ENCODE measurements at regions not wholly inside any gene's neighbourhood (a gene's known extent, or its start where the extent isn't known, plus 50 kb on each side); places are given as distances from the start of the nearest gene placed in this dataset.

DNA sequence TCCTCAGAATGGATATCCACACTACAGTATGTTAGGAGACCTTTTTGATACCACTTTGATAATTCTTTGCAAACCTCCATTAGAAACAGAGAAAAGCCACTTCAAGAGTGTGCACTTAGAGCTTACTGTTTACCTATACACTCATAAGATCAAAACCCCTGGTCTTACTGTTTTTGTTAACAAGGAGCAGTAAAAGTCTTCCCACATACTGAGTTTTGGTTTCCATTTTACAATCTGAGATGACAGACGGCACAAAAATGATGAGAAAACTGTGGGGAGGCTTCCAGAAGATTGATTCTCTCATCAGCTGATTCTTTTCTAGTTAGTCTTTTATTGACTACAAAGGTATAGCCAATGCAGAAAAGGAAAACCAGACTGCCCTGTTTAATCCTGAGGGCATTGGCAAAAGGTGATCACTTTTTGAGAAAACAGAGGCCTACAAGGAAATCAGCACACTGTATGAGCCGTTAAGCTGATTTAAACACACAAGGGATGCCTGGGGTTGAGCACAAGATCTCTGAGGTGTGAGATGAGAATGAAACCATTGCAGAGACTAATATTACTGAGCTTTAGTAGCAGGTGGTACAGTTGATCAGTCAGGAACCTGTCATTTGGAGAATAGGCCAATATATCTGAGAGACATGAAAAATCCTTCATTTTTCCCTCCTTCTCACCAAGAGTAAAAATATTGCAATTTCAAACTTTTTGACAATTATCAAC is 368.6 kb downstream of the GRB14 start:
- no peak for TF ChIP-seq RCOR1 (IDR thresholded peaks at IDR 0.05; ENCODE audit: insufficient replicate concordance, low read length)
- no peak for TF ChIP-seq POLR2A (IDR thresholded peaks at IDR 0.05; ENCODE audit: low read depth, low read length)
- TF ChIP-seq, protein P1, sequence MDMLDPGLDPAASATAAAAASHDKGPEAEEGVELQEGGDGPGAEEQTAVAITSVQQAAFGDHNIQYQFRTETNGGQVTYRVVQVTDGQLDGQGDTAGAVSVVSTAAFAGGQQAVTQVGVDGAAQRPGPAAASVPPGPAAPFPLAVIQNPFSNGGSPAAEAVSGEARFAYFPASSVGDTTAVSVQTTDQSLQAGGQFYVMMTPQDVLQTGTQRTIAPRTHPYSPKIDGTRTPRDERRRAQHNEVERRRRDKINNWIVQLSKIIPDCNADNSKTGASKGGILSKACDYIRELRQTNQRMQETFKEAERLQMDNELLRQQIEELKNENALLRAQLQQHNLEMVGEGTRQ (IDR thresholded peaks at IDR 0.05; ENCODE audit: low read depth, low read length) = no peak
- TF ChIP-seq BHLHE40 (IDR thresholded peaks at IDR 0.05; ENCODE audit: low read depth, low read length) = no peak
- no peak for TF ChIP-seq RFX5 (IDR thresholded peaks at IDR 0.05; ENCODE audit: low read depth, low read length)
- TF ChIP-seq FOS (IDR thresholded peaks at IDR 0.05; ENCODE audit: low read depth, low read length) = no peak
- TF ChIP-seq, protein P2, sequence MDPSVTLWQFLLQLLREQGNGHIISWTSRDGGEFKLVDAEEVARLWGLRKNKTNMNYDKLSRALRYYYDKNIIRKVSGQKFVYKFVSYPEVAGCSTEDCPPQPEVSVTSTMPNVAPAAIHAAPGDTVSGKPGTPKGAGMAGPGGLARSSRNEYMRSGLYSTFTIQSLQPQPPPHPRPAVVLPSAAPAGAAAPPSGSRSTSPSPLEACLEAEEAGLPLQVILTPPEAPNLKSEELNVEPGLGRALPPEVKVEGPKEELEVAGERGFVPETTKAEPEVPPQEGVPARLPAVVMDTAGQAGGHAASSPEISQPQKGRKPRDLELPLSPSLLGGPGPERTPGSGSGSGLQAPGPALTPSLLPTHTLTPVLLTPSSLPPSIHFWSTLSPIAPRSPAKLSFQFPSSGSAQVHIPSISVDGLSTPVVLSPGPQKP (IDR thresholded peaks at IDR 0.05; ENCODE audit: borderline replicate concordance, low read depth, low read length) = no peak
- no peak for TF ChIP-seq MAFK (IDR thresholded peaks at IDR 0.05; ENCODE audit: low read depth, low read length)
- no peak for TF ChIP-seq NFE2L2 (IDR thresholded peaks at IDR 0.05; ENCODE audit: low read depth, low read length)
- TF ChIP-seq, protein P3, sequence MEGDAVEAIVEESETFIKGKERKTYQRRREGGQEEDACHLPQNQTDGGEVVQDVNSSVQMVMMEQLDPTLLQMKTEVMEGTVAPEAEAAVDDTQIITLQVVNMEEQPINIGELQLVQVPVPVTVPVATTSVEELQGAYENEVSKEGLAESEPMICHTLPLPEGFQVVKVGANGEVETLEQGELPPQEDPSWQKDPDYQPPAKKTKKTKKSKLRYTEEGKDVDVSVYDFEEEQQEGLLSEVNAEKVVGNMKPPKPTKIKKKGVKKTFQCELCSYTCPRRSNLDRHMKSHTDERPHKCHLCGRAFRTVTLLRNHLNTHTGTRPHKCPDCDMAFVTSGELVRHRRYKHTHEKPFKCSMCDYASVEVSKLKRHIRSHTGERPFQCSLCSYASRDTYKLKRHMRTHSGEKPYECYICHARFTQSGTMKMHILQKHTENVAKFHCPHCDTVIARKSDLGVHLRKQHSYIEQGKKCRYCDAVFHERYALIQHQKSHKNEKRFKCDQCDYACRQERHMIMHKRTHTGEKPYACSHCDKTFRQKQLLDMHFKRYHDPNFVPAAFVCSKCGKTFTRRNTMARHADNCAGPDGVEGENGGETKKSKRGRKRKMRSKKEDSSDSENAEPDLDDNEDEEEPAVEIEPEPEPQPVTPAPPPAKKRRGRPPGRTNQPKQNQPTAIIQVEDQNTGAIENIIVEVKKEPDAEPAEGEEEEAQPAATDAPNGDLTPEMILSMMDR (conservative IDR thresholded peaks at IDR 0.05; ENCODE audit: low read depth, low read length) = no peak
- no peak for TF ChIP-seq CHD1 (IDR thresholded peaks at IDR 0.05; ENCODE audit: low read depth, low read length)
- TF ChIP-seq RAD21 (IDR thresholded peaks at IDR 0.05; ENCODE audit: low read length) = no peak
- no peak for TF ChIP-seq MXI1 (IDR thresholded peaks at IDR 0.05; ENCODE audit: borderline replicate concordance, low read depth, low read length)
- no peak for TF ChIP-seq SMC3 (IDR thresholded peaks at IDR 0.05; ENCODE audit: low read depth, low read length)
- TF ChIP-seq MAZ (IDR thresholded peaks at IDR 0.05; ENCODE audit: borderline replicate concordance, low read depth, low read length) = no peak
- Histone ChIP-seq H2AK9ac (replicated peaks; ENCODE audit: low read depth, low read length, poor library complexity) (no peak overlapping the region), H3K4me3 (ENCODE audit: insufficient read depth, low read depth, low read length) (no peak overlapping the region), H3K4me1 (ENCODE audit: control insufficient read depth, insufficient read depth, low read length) (no peaks in the 10 kb centered on the region), H4K20me1 (ENCODE audit: insufficient read depth, low read length) (no peaks in the 10 kb centered on the region), H4K91ac (ENCODE audit: insufficient read depth, low read depth, low read length) (no peak overlapping the region), H3K18ac (ENCODE audit: low read depth, low read length) (no peak overlapping the region), H3K9me3 (ENCODE audit: control insufficient read depth, insufficient read depth, low read length) (no peaks in the 10 kb centered on the region), H4K8ac (ENCODE audit: low read depth in 2 of 2, low read length in 2 of 2) (no peak overlapping the region), H2AFZ (replicated peaks; ENCODE audit: low read length, poor library complexity) (no peak overlapping the region), H3K27ac (ENCODE audit: insufficient read depth, low read length) (no peak overlapping the region), H2BK20ac (ENCODE audit: low read depth, low read length) (no peak overlapping the region), H3K9ac (ENCODE audit: low read depth, low read length) (no peak overlapping the region), H3K9me1 (ENCODE audit: insufficient read depth, low read length) (no peaks in the 10 kb centered on the region), H3K4ac (ENCODE audit: low read depth, low read length) (no peak overlapping the region), H3K56ac (ENCODE audit: extremely low read depth, insufficient read depth, low read length) (no peak overlapping the region), H2BK5ac (ENCODE audit: low read depth, low read length, poor library complexity, severe bottlenecking) (no peak overlapping the region), H4K5ac (ENCODE audit: low read depth, low read length) (no peak overlapping the region), H3K36me3 (ENCODE audit: control insufficient read depth, insufficient read depth, low read length) (no peaks in the 10 kb centered on the region), H3K4me2 (ENCODE audit: low read depth, low read length) (no peak overlapping the region), H3K79me1 (ENCODE audit: low read depth in 1 of 2, low read length in 2 of 2) (no peaks in the 10 kb centered on the region), H3K23ac (ENCODE audit: low read depth, low read length) (no peak overlapping the region), H2BK15ac (ENCODE audit: low read depth, low read length) (no peak overlapping the region), H2BK120ac (ENCODE audit: low read depth, low read length) (no peak overlapping the region), H3K14ac (replicated peaks; ENCODE audit: low read depth, low read length) (no peak overlapping the region), H3K27me3 (ENCODE audit: control insufficient read depth, insufficient read depth, low read length) (no peaks in the 10 kb centered on the region), H2AK5ac (ENCODE audit: low read depth, low read length) (no peak overlapping the region)
- ATAC-seq (ENCODE audit: low read depth) = no peak
- no peak for DNase-seq
- POLR2A ChIA-PET (ENCODE audit: unreplicated experiment) = no interaction called here
- intact Hi-C loops (cut with micrococcal nuclease) = no loop called here
- dilution Hi-C loops (cut with HindIII; ENCODE audit: low sequenced_read_pairs, unreplicated experiment) = no loop called here
- no CpG with 5 or more reads among the region's 2 CpGs for WGBS, 2 experiments (ENCODE audit: extremely low coverage in 2 of 2, insufficient read length in 1 of 2)
- BruUV-seq (replicated peaks) = no TSS peak
- in situ Hi-C loops (cut with MboI; ENCODE audit: low sequenced_read_pairs) = no loop called here
- CTCF ChIA-PET = no interaction called here

All from IMR-90 (cell line).